ENCODE measurements at regions not wholly inside any gene's neighbourhood (a gene's known extent, or its start where the extent isn't known, plus 50 kb on each side); places are given as distances from the start of the nearest gene placed in this dataset.

- TF ChIP-seq BCLAF1 (IDR thresholded peaks at IDR 0.05) (no peak), NCOA1 (CRISPR knock-in tag; IDR thresholded peaks at IDR 0.05) (no peak), ZNF138 (CRISPR knock-in tag; IDR thresholded peaks at IDR 0.05; ENCODE audit: low read depth) (no peak), ZNF354B (CRISPR knock-in tag; IDR thresholded peaks at IDR 0.05) (no peak), PCBP2 (optimal IDR thresholded peaks at IDR 0.05; ENCODE audit: low read depth, low read length, poor library complexity, severe bottlenecking) (no peak), HCFC1 (IDR thresholded peaks at IDR 0.05; ENCODE audit: low read depth, low read length) (no peak), TCF7 (IDR thresholded peaks at IDR 0.05; ENCODE audit: low read depth) (no peak), ZNF674 (CRISPR knock-in tag; IDR thresholded peaks at IDR 0.05; ENCODE audit: low read depth) (no peak), ZFP90 (CRISPR knock-in tag; IDR thresholded peaks at IDR 0.05; ENCODE audit: borderline replicate concordance) (no peak)
Observed at GRCh38 chr9:99606957-99607356, 214.7 kb upstream of the NR4A3 start.
